ENCODE measurements at regions not wholly inside any gene's neighbourhood (a gene's known extent, or its start where the extent isn't known, plus 50 kb on each side); places are given as distances from the start of the nearest gene placed in this dataset.

GRCh38 chr15:59841036-59841435 lies 151.9 kb upstream of the BNIP2 start:
- no peak overlapping the region for H3K27ac Mint-ChIP-seq
- no peaks in the 10 kb centered on the region for H3K36me3 Mint-ChIP-seq
- no peak for ATAC-seq
- TF ChIP-seq ZNF396 (CRISPR knock-in tag; IDR thresholded peaks at IDR 0.05; ENCODE audit: borderline replicate concordance) (no peak), FOXP1 (CRISPR knock-in tag; IDR thresholded peaks at IDR 0.05; ENCODE audit: borderline replicate concordance) (no peak), ZNF512 (CRISPR knock-in tag; IDR thresholded peaks at IDR 0.05; ENCODE audit: borderline replicate concordance) (no peak)
- H3K9me3 Mint-ChIP-seq, result peaks cover 4% of the 10 kb centered on the region
- ChIA-PET CTCF (interaction anchor here (0.6 to 1.9 kb wide), 3 partner anchors 77 to 390 kb away, joined by 3 to 4 read pairs (median 4); no protein-coding TSS in a partner anchor), POLR2A (interaction anchor here (0.5 to 0.6 kb wide), 2 partner anchors 87 to 148 kb away, joined by 3 read pairs; no protein-coding TSS in a partner anchor)
- H3K4me3 Mint-ChIP-seq, result no peak overlapping the region
- peaks cover 8% of the 10 kb centered on the region for H3K4me1 Mint-ChIP-seq
- no peak for DNase-seq (ENCODE audit: low spot score)
- 0 out of 2 replicates have a peak, but pooled peaks cover 2% of the 10 kb centered on the region for H3K27me3 Mint-ChIP-seq (ENCODE audit: low read depth)

- POLR2A ChIA-PET, result no interaction called here
- Mint-ChIP-seq H3K4me1 (peaks cover 14% of the 10 kb centered on the region), H3K27ac (no peak overlapping the region), H3K4me3 (no peak overlapping the region), H3K36me3 (no peaks in the 10 kb centered on the region), H3K27me3 (ENCODE audit: low read depth) (0 out of 2 replicates have a peak, but pooled peaks cover 2% of the 10 kb centered on the region), H3K9me3 (peaks cover 4% of the 10 kb centered on the region)
- TF ChIP-seq IRF1 (CRISPR knock-in tag; IDR thresholded peaks at IDR 0.05), result no peak
- no peak for TF ChIP-seq CDX4 (CRISPR knock-in tag; IDR thresholded peaks at IDR 0.05; ENCODE audit: borderline replicate concordance)
- TF ChIP-seq E2F5 (CRISPR knock-in tag; IDR thresholded peaks at IDR 0.05), result no peak
- no peak for TF ChIP-seq ELF4 (CRISPR knock-in tag; IDR thresholded peaks at IDR 0.05; ENCODE audit: low read depth)
- no peak for TF ChIP-seq EMX1 (CRISPR knock-in tag; IDR thresholded peaks at IDR 0.05)
- TF ChIP-seq ATF1 (CRISPR knock-in tag; IDR thresholded peaks at IDR 0.05), result no peak
- TF ChIP-seq ZNF263 (CRISPR knock-in tag; IDR thresholded peaks at IDR 0.05; ENCODE audit: low read depth), result no peak
- TF ChIP-seq ZNF232 (CRISPR knock-in tag; IDR thresholded peaks at IDR 0.05), result no peak
- TF ChIP-seq KAT7 (CRISPR knock-in tag; IDR thresholded peaks at IDR 0.05; ENCODE audit: borderline replicate concordance), result no peak
- no peak for TF ChIP-seq IRF2 (CRISPR knock-in tag; IDR thresholded peaks at IDR 0.05; ENCODE audit: borderline replicate concordance, low read depth)
- no peak for TF ChIP-seq ZBTB43 (CRISPR knock-in tag; IDR thresholded peaks at IDR 0.05)
- TF ChIP-seq TCF7 (CRISPR knock-in tag; IDR thresholded peaks at IDR 0.05; ENCODE audit: low read depth), result no peak
- CTCF ChIA-PET, result interaction anchor here (1.9 kb wide), 1 partner anchor 78 kb away, joined by 4 read pairs; no protein-coding TSS in a partner anchor
- ATAC-seq (no peak), DNase-seq (ENCODE audit: low spot score) (no peak)
Observed at GRCh38 chr15:59839906-59840305, 150.8 kb upstream of the BNIP2 start.

- no peak for TF ChIP-seq RORB (CRISPR knock-in tag; IDR thresholded peaks at IDR 0.05)
- TF ChIP-seq ZNF121 (CRISPR knock-in tag; IDR thresholded peaks at IDR 0.05), result no peak
- no peak for TF ChIP-seq CREM (CRISPR knock-in tag; IDR thresholded peaks at IDR 0.05)
- TF ChIP-seq E2F1 (CRISPR knock-in tag; IDR thresholded peaks at IDR 0.05), result no peak
- no peak for TF ChIP-seq FOXP1 (CRISPR knock-in tag; IDR thresholded peaks at IDR 0.05; ENCODE audit: borderline replicate concordance)
- no peak for TF ChIP-seq PREB (CRISPR knock-in tag; IDR thresholded peaks at IDR 0.05; ENCODE audit: borderline replicate concordance)
- TF ChIP-seq MAX (CRISPR knock-in tag; IDR thresholded peaks at IDR 0.05), result no peak
- no peak for TF ChIP-seq ETV6 (CRISPR knock-in tag; IDR thresholded peaks at IDR 0.05)
- POLR2A ChIA-PET, result no interaction called here
- Mint-ChIP-seq H3K27ac (no peak overlapping the region), H3K4me1 (peaks cover 22% of the 10 kb centered on the region), H3K36me3 (no peaks in the 10 kb centered on the region), H3K27me3 (ENCODE audit: low read depth) (0 out of 2 replicates have a peak, but pooled peaks cover 2% of the 10 kb centered on the region), H3K4me3 (no peak overlapping the region), H3K9me3 (peaks cover 4% of the 10 kb centered on the region)
- CTCF ChIA-PET, result no interaction called here
- no peak for DNase-seq (ENCODE audit: low spot score)
- ATAC-seq, result no peak
Observed at GRCh38 chr15:59838900-59839299, 149.8 kb upstream of the BNIP2 start.

Measured in WTC11 (cell line).